A204.1 (cell line): ENCODE measurements at regions not wholly inside any gene's neighbourhood (a gene's known extent, or its start where the extent isn't known, plus 50 kb on each side); places are given as distances from the start of the nearest gene placed in this dataset.
"Not testable (repeated sequence)": the region's sequence is repeated elsewhere in the genome, so short reads cannot be mapped to it uniquely, and the experiment has no call there.

ENCODE experiments used
- FAIRE-seq: peaks from 2 replicates; lab custom pipeline; 2012; peaks lifted over from hg19 to GRCh38; lab: Jason Lieb, UNC

GRCh38 chr10:62661143-62661542 is 143.4 kb upstream of the ADO start:
- no peak for FAIRE-seq

- FAIRE-seq, result no peak
These were observed 142.0 kb upstream of the ADO start for GRCh38 chr10:62662486-62662885.

GRCh38 chr10:62665771-62666170 is 138.7 kb upstream of the ADO start:
- FAIRE-seq, result no peak

- FAIRE-seq, result no peak
These were observed 138.2 kb upstream of the ADO start for GRCh38 chr10:62666275-62666674.

GRCh38 chr10:62669341-62669740 is 135.2 kb upstream of the ADO start:
- FAIRE-seq, result no peak

- FAIRE-seq, result no peak
These were observed 133.4 kb upstream of the ADO start for GRCh38 chr10:62671104-62671503.

GRCh38 chr10:62681211-62681940 is 123.1 kb upstream of the ADO start:
- no peak for FAIRE-seq

- FAIRE-seq, result no peak
These were observed 119.6 kb upstream of the ADO start for GRCh38 chr10:62684911-62685310.

GRCh38 chr10:62687230-62687748 is 117.2 kb upstream of the ADO start:
- FAIRE-seq, result no peak

GRCh38 chr10:62688971-62689700 is 115.4 kb upstream of the ADO start:
- FAIRE-seq, result no peak

- no peak for FAIRE-seq
These were observed 114.8 kb upstream of the ADO start for GRCh38 chr10:62689712-62690111.

GRCh38 chr10:62690703-62691102 is 113.8 kb upstream of the ADO start:
- FAIRE-seq, result no peak

- FAIRE-seq, result no peak
These were observed 113.2 kb upstream of the ADO start for GRCh38 chr10:62691336-62691735.

GRCh38 chr10:62692085-62692484 is 112.4 kb upstream of the ADO start:
- no peak for FAIRE-seq

GRCh38 chr10:62693306-62693705 is 111.2 kb upstream of the ADO start:
- FAIRE-seq, result no peak

- FAIRE-seq, result no peak
These were observed 109.9 kb upstream of the ADO start for GRCh38 chr10:62694537-62695126.

- no peak for FAIRE-seq
These were observed 107.7 kb upstream of the ADO start for GRCh38 chr10:62696798-62697197.

GRCh38 chr10:62699148-62699547 is 105.4 kb upstream of the ADO start:
- FAIRE-seq, result no peak

GRCh38 chr10:62704121-62704520 is 100.4 kb upstream of the ADO start:
- not testable (repeated sequence) for FAIRE-seq

- FAIRE-seq, result no peak
These were observed 98.7 kb upstream of the ADO start for GRCh38 chr10:62705789-62706188.

GRCh38 chr10:62707810-62708209 is 96.7 kb upstream of the ADO start:
- FAIRE-seq, result no peak

GRCh38 chr10:62708569-62708968 is 96.0 kb upstream of the ADO start:
- no peak for FAIRE-seq

GRCh38 chr10:62709200-62709599 is 95.3 kb upstream of the ADO start:
- no peak for FAIRE-seq
